HG03064 (cell line): ENCODE measurements at regions not wholly inside any gene's neighbourhood (a gene's known extent, or its start where the extent isn't known, plus 50 kb on each side); places are given as distances from the start of the nearest gene placed in this dataset.
"Not testable (repeated sequence)": the region's sequence is repeated elsewhere in the genome, so short reads cannot be mapped to it uniquely, and the experiment has no call there.

Experiments used
- ATAC-seq: cut with Tn5 transposase; IDR thresholded peaks from one replicate; pipeline ENCODE4 v1.9.1; 2021; ENCODE audit warnings: low read depth; ENCODE audit not compliant: unreplicated experiment

- ATAC-seq: no peak
Observed at GRCh38 chr11:15300341-15300740, 185.6 kb downstream of the INSC start.

DNA sequence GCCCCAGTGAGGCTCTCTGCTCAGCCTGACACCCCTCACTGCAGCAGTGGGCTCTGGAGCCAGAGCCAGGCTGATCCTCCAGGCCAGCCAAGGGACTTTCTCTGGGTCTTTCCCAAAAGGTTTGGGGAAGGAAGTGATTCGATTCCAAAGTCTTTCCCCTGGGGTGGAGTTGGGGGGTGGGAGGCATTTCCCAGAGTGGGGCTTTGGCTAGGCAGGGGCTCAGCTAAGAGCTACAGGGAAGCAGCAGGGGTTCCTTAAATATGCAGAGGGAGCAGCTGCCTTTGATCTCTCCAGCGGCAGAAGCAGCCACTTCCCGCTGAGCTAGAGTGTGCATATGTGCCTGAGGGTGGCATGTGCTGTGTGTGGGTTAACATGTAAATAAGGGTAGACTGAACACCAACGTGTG lies 192.9 kb downstream of the INSC start:
- no peak for ATAC-seq

DNA sequence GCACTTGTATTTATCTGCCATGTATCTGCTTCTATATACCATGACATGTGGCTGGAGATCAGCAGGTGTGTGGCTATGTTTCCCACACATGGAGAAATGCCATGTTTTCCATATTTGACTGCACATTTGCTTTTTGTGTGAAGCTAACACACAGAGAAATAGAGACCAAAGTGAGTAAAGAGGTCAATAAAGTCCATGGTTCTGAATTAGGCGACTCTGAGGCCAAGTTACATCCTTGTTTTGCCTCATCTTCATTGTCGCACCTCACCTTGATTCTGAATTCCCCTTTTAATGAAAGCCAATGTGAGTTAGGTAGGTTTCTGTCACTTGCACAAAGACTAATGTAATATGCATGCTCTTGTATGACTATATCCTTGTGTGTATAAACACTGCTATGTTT lies 194.1 kb downstream of the INSC start:
- no peak for ATAC-seq

DNA sequence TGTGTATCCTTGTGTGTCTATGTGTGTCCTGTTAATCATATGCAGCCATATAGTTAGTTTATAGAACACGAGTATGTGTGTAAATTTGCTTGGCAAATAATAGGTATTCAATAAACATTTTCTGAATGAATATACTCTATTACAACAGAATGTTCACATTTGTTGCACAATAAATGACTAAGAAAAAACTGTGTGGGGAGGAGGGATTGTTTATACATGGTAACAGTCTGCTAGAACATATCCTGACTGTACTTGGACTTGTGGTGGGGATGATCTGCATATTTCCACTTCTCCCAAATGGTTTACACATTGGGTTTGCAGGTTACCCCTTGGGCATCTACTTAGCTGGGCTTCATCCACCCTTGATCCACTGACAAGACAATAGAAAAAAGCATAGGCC lies 194.6 kb downstream of the INSC start:
- no peak for ATAC-seq

DNA sequence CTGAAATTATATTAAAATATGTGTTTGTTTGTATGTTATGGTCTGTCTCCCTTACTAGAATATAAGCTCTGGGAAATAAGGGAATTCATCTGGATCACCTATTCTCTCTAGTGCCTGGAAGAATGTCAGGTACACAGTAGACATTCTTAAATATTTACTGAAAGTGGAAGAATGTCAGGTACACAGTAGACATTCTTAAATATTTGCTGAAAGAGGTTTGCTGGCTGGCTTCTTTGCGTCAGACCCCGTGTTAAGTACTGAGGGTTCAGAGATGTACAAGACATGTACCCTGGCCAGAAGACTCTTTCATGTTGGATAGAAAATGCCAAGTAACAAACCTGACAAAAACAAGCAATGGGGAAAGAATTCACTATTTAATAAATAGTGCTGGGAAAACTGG lies 199.1 kb downstream of the INSC start:
- no peak for ATAC-seq

DNA sequence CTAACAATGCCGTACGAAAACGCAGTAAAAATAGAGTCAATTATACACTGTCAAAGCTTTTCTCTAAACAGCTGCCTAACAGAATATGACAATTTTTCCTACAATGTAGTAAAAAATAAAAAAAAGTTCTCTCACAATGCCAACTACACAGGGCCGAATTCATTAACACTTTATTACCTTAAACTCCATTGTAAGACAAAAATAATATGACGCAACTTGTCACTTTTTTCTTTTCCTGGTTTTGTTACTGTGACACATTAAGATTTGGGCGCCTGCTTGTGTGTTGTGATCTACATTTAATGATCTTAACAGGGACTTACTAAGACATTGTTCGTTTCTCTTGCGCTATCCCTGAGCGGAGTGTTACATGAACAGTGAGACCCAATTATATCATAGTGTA lies 204.1 kb downstream of the INSC start:
- no peak for ATAC-seq

GRCh38 chr11:15326520-15326919 lies 211.8 kb downstream of the INSC start:
- ATAC-seq: no peak

DNA sequence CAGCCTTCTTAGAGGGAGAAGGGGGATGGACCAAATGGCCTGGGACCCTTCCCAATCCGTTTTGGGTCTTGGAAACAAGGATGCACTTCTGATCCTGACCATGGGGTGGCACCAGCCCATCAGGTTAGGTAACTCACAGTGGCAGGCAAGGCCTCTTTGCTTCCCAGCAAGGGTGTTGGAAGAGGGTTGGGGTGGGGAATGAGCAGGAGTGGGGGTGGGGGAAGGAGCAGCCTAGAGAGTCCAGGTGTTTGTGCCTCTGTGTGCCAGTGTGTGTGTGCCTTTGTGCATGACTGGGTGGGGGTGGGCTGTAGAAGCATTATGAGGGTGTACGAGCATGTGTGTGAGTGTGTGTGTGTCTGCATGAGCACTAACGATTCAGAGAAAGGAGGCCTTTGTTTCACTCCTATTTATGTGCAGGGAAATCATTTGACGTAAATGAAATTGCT lies 213.1 kb downstream of the INSC start:
- no peak for ATAC-seq

DNA sequence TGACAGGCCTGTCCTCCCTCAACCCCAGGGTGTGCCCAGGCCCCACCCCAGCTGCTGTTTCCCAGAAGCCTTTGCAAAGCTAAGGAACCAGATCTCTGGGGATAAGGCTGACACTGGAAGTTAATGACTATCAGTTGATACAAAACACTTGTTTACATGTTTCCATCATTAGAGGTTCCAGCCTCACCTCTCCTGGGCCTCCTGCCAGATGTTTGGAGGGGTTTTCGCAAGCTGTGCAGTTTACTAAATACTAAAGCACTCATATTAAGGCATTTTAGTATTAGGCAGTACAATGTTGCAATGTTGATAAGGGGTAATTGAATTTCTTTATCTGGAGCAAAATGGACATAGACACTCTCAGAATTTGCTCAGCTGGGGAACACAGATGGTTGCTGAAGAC lies 218.7 kb downstream of the INSC start:
- ATAC-seq: no peak

- ATAC-seq: no peak
Observed at GRCh38 chr11:15334766-15335165, 220.0 kb downstream of the INSC start.

DNA sequence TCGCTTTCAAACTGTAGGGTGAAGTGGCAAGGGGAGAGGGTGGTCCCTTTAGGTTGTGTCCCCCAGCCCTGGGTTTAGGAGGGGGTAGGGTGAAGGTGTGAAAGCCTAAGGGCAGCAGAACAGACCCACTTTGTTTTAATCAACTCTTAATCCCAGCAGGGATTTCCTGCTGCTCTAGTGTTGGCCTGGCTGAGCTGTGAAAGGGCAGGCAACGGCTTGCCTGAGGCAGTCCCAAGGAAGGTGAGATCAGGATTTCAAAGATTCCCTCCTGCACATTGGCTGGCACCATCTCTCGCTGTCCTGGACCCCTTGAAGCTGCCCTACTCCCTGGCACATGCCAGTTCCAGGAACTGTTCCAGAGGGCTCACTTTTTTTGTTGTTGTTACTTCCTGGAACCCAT lies 221.3 kb downstream of the INSC start:
- no peak for ATAC-seq

DNA sequence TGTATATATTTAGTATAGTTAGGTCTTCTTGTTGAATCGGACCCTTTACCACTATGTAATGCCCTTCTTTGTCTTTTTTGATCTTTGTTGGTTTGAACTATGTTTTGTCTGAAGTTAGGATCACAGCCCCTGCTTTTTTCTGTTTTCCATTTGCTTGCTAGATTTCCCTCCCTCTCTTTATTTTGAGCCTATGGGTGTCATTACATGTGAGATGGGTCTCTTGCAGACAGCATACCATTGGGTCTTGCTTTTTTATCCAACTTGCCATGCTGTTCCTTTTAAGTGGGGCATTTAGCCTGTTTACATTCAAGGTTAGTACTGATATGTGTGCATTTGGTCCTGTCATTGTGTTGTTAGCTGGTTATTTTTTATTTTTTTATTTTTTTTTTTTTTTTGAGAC lies 224.6 kb downstream of the INSC start:
- no peak for ATAC-seq

GRCh38 chr11:15341587-15341986 lies 226.9 kb downstream of the INSC start:
- ATAC-seq: no peak

- ATAC-seq: no peak
Observed at GRCh38 chr11:15342163-15342562, 227.4 kb downstream of the INSC start.

DNA sequence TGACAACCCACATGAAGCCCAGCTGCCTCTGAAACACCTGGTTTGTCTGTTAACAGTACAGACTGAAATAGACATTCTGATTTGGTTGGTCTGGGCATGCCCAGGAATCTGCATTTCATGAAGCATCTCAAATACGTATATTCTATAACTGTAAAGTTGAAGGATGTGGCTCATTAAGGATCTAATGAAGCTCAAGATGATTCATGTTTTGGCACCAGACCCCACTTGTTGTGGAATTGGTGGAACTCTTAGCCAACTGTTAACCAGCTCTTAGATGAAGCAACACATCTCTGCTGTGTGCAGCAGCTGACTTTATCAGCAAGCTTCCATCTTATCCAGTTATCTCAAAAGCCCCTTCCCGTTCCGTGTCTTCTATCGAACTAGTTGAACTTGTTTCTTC lies 232.2 kb downstream of the INSC start:
- no peak for ATAC-seq

DNA sequence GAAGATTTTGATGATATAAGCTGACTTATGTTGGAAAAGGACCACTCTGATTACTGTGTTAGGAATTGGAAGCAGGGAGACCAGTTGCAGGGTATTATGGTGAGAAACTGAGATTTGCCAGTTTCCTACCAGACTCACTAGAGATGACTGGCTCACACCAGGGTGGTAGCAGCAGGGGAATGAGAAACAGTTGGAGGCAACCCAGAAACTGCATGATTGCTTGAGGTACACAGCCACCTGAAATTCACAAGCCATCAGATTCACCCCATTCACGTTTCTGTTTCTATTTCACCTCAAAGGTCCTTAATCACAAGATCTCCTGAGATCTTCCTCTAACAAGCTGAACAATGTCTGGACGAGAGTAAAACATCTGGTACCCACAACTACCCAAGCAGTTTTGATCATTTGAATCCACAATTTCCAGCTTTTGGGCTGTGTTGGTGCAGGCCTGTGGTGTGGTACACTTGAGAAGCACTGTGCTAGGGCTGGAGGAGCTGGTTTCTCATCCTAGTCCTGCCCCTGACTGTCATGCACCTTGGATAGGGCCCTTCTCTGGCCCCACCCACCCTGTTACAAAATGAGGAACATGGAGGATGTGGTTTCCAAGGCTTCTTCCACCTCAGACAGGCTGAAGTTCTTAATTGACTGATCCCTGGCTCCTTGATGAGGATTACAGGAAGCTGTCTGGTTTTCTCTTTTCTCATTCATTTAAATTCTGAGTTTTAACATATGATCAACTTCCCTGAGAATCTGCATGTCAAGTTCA lies 233.4 kb downstream of the INSC start:
- ATAC-seq: no peak

- no peak for ATAC-seq
Observed at GRCh38 chr11:15349413-15349812, 234.7 kb downstream of the INSC start.

DNA sequence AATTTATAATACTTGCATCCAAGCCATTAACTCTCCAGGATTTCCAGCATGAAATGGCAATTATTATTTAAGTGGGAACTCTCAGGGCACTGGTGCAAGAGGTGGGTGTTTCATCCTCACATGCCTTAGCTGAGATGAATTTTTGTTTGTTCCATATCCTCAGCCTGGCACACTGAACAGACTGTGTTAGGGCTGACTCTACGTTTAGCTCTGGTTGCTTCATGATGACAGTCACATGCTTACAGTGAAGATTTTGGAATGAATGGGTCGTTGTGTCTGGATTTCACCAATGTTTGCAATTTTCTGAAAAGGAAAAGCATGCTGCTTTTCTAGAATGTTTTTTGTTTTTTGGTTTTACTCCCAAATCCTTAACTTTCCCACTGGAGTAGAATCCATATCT lies 246.6 kb downstream of the INSC start:
- ATAC-seq: no peak

DNA sequence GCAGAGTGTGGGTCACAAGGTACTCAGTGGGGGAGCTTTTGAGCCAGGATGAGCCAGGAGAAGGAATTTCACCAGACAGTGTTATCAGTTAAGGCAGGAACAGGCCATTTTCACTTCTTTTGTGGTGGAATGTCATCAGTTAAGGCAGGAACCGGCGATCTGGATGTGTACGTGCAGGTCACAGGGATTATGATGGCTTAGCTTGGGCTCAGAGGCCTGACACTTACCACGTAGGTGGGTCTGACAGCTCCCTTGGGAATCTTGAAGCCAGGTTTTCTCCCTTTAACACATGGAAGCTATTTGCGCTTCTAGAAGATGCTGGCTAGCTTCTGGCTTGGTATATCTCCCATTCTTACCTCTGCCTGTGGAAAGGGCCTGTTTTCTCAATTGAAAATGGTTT lies 250.6 kb downstream of the INSC start:
- ATAC-seq: not testable (repeated sequence)

DNA sequence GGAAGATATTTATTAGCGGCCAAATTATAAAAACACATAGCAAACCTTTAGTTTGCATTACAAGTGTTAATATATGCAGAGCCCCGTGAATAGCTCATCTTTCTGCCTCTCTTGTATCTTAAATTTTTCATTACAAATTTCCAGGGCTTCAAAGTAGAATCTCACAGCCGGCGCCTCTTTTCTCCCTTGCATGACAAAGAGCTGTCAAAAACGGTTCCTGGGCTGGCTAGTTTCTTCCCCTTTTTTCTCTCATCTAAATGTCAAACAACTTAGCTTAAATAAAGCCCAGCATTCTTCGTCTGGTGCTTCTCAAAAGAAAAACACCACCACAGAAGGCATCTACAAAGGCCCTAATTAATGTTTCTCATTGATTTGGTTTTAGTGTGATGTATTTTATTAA lies 253.0 kb downstream of the INSC start:
- no peak for ATAC-seq

DNA sequence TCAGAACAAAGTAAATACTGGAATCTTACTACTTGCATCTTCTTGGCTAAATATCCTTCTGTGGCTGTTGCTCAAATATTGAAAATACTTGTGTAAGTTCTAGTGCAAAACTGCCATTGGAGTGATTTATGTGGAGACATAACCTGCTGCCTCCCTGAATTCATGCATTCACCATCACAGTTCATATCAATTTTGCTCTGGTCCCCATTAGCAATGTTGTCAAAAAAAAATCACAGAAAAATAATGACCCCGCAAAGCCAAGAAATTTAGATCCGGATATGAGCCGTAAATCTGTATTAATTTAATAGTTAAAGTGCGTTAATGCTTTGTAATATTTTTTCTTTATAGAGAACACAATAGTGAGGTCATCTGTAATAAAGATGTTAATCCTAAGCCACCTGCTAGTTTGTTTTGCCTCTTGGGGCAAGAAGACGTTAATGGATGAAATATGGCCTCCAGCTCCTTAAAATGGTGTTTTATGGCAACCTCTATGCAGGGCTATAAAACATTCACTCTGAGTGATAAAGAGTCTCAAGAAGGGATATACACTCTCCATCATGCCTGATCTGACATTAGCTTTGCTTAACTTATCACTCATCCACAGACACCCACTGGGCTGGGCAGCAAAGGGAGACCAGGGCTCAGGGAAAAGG lies 255.9 kb downstream of the INSC start:
- ATAC-seq: no peak

DNA sequence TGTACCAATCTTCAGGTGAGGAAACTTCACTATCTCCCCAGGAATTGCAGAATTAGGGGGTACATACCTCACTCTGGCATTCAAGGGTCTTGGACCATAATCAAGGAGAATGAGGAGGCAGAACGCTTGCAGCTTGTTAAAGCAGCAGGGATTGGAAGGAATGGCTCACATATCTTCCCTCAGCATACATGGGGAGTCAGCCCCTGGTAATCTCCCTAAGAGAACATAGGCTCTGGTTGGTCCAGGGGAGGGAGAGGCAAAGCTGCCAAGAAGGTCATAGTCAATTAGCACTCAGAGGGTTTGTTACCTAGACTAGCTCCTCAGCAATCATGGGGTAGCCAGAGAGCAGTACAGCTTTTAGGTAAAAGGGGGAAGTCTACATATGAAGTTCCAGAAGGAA lies 256.8 kb downstream of the INSC start:
- no peak for ATAC-seq
